Astrocyte of the hippocampus (primary cell): ENCODE measurements at regions not wholly inside any gene's neighbourhood (a gene's known extent, or its start where the extent isn't known, plus 50 kb on each side); places are given as distances from the start of the nearest gene placed in this dataset.
A peak's percentile ranks its signal among the peaks of the same experiment; 100 is the strongest.
"Not testable (repeated sequence)": the region's sequence is repeated elsewhere in the genome, so short reads cannot be mapped to it uniquely, and the experiment has no call there.

Source experiments
- DNase-seq: peaks from one replicate; pipeline ENCODE4 v3.0.0; 2011; ENCODE audit warnings: low read depth, low spot score

- no peak for DNase-seq
Observed at GRCh38 chr11:15653191-15653710, 538.5 kb downstream of the INSC start.

- no peak for DNase-seq
Observed at GRCh38 chr11:15654451-15654850, 539.7 kb downstream of the INSC start.

GRCh38 chr11:15655552-15655951, 540.8 kb downstream of the INSC start:
- no peak for DNase-seq

GRCh38 chr11:15657264-15657663, 542.5 kb downstream of the INSC start:
- no peak for DNase-seq

- no peak for DNase-seq
Observed at GRCh38 chr11:15660496-15660895, 545.8 kb downstream of the INSC start.

- DNase-seq = no peak
Observed at GRCh38 chr11:15662285-15662684, 547.6 kb downstream of the INSC start.

GRCh38 chr11:15663777-15664218, 549.1 kb downstream of the INSC start:
- peak; percentile 63 for DNase-seq

- DNase-seq = no peak
Observed at GRCh38 chr11:15665368-15665871, 550.7 kb downstream of the INSC start.

GRCh38 chr11:15667127-15667725, 552.5 kb downstream of the INSC start:
- DNase-seq = no peak

- DNase-seq = no peak
Observed at GRCh38 chr11:15668718-15669117, 554.0 kb downstream of the INSC start.

GRCh38 chr11:15670520-15671070, 555.9 kb downstream of the INSC start:
- DNase-seq = no peak

- DNase-seq = no peak
Observed at GRCh38 chr11:15671216-15671615, 556.5 kb downstream of the INSC start.

- no peak for DNase-seq
Observed at GRCh38 chr11:15672825-15673224, 558.1 kb downstream of the INSC start.

GRCh38 chr11:15673408-15673831, 558.7 kb downstream of the INSC start:
- peak; percentile 45 for DNase-seq

- DNase-seq = no peak
Observed at GRCh38 chr11:15674756-15675155, 560.0 kb downstream of the INSC start.

- DNase-seq = no peak
Observed at GRCh38 chr11:15675683-15676082, 561.0 kb downstream of the INSC start.

- no peak for DNase-seq
Observed at GRCh38 chr11:15677181-15677580, 562.5 kb downstream of the INSC start.

- no peak for DNase-seq
Observed at GRCh38 chr11:15683528-15683927, 568.8 kb downstream of the INSC start.

GRCh38 chr11:15685306-15685705, 570.6 kb downstream of the INSC start:
- DNase-seq = no peak

- not testable (repeated sequence) for DNase-seq
Observed at GRCh38 chr11:15686259-15686658, 571.5 kb downstream of the INSC start.

GRCh38 chr11:15687342-15687741, 572.6 kb downstream of the INSC start:
- no peak for DNase-seq

- DNase-seq = peak; percentile 73
Observed at GRCh38 chr11:15688351-15688792, 573.6 kb downstream of the INSC start.

- DNase-seq = no peak
Observed at GRCh38 chr11:15690320-15690719, 575.6 kb downstream of the INSC start.
